Astrocyte of the cerebellum (primary cell): ENCODE measurements at regions not wholly inside any gene's neighbourhood (a gene's known extent, or its start where the extent isn't known, plus 50 kb on each side); places are given as distances from the start of the nearest gene placed in this dataset.
"Not testable (repeated sequence)": the region's sequence is repeated elsewhere in the genome, so short reads cannot be mapped to it uniquely, and the experiment has no call there.

Experiments
- DNase-seq: peaks from one replicate; pipeline ENCODE4 v3.0.0-alpha.2; 2011; ENCODE audit warnings: low read depth
- H3K4me3 ChIP-seq: 2 replicates; pipeline ENCODE4 v1.5.1; 2011; ENCODE audit warnings: mild to moderate bottlenecking, low read depth, low read length, moderate library complexity
- in situ Hi-C: cut with HindIII; loops from 2 replicates; pipeline ENCODE4 v1.10.0; 2017; ENCODE audit warnings: low sequenced_read_pairs
- TF ChIP-seq, protein P1 (sequence below): IDR thresholded peaks from 2 replicates; pipeline ENCODE4 v1.5.1; 2012; ENCODE audit warnings: low read length, low read depth, moderate library complexity, mild to moderate bottlenecking; ENCODE audit errors: missing control alignments

GRCh38 chr10:22467393-22467792 is 122.1 kb downstream of the SPAG6 start:
- not testable (repeated sequence) for H3K4me3 ChIP-seq, DNase-seq
- in situ Hi-C loops = loop anchor here (25.0 kb wide), 1 partner anchor 520 kb away; no protein-coding TSS in a partner anchor

GRCh38 chr10:22468570-22469320 is 123.4 kb downstream of the SPAG6 start:
- in situ Hi-C loops = loop anchor here (25.0 kb wide), 1 partner anchor 519 kb away; no protein-coding TSS in a partner anchor
- H3K4me3 ChIP-seq = no peak overlapping the region
- no peak for DNase-seq
- TF ChIP-seq, protein P1, sequence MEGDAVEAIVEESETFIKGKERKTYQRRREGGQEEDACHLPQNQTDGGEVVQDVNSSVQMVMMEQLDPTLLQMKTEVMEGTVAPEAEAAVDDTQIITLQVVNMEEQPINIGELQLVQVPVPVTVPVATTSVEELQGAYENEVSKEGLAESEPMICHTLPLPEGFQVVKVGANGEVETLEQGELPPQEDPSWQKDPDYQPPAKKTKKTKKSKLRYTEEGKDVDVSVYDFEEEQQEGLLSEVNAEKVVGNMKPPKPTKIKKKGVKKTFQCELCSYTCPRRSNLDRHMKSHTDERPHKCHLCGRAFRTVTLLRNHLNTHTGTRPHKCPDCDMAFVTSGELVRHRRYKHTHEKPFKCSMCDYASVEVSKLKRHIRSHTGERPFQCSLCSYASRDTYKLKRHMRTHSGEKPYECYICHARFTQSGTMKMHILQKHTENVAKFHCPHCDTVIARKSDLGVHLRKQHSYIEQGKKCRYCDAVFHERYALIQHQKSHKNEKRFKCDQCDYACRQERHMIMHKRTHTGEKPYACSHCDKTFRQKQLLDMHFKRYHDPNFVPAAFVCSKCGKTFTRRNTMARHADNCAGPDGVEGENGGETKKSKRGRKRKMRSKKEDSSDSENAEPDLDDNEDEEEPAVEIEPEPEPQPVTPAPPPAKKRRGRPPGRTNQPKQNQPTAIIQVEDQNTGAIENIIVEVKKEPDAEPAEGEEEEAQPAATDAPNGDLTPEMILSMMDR = no peak

GRCh38 chr10:22473044-22473443 is 127.7 kb downstream of the SPAG6 start:
- TF ChIP-seq, protein P1 = no peak
- H3K4me3 ChIP-seq = no peak overlapping the region
- no peak for DNase-seq
- in situ Hi-C loops = loop anchor here (25.0 kb wide), 1 partner anchor 514 kb away; no protein-coding TSS in a partner anchor

- DNase-seq = no peak
- TF ChIP-seq, protein P1 = no peak
- in situ Hi-C loops = loop anchor here (25.0 kb wide), 1 partner anchor 514 kb away; no protein-coding TSS in a partner anchor
- no peak overlapping the region for H3K4me3 ChIP-seq
These were observed 128.2 kb downstream of the SPAG6 start for GRCh38 chr10:22473459-22473858.

DNA sequence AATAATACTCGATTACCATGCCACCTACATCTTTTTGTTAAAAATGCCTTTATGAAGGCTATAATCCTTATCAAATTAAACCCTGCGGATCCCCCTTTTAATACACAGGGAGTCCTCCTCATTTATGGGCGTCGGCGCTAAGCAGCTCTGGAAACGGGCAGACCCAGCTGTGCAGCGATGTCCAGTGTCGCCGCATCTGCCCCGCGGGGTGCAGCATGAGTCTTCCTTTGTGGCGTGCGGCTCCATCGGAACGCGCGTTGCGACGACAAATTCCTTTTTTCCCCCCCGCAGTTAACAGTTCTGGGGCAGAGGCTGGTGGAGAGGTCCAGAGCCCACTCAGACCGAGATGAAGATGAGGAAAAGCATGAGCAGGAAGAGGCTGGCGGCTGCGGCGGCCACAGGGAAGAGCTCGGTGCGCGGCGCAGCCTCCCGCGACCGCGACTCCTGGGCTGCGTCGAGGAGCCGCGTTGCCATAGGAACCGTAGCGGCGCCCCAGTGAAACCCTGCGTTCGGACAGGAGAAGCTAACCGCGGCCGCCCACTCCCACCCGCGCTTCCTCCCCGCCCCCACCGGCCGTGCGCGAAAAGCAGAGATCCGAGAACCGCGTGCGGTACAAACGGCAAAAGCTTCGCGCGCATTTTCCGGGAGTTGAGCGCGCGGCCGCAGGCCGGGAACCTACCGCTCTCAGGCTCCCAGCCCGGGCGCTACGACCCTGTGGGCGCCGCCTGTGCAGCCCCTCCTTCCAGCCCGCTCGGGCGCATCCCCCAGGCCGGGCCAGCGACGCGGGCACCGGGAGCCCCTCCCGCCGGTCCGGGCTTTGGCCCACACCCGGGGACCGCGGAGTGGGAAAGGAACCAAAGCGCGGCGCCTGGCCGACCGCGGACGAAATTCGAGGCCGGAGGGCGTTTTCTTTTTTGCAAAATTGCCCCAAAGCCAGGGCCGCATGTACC is 130.6 kb downstream of the SPAG6 start:
- TF ChIP-seq, protein P1 = no peak
- DNase-seq = no peak
- in situ Hi-C loops = no loop called here
- peak overlapping the region; percentile 40 for H3K4me3 ChIP-seq

DNA sequence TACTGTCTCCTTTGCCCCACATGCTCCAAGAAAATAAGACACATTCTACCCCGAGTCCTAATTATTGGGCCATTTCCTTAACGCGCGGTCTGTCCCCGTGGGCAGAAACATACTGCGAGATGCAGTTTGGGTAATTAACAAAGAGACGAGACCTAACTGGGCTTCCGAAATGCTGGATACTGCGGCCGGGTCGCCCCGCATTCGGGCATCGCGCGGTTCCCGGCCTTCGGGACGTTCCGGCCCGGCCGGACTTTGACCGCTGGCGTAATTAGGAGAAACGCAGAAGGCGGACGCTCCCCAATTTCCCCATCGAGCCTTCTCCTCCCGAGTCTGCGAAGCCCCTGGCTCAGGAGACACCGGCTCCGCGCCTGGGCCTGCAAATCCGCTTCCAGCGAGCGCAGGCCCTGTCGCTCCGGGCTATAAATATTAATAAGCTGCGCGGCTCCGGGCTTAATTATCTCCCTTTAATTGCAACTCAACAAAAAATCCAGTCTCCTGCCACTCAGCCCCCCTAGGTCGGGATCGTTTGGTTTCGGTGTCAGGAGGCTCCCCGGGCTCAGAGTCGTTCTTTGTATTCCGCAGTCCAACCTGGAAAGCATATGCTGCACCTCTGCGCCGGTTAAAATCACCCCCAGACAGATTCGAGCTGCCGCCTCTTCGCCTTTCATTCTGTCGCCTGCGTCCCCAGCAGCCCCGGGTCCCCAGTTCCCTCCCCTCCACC is 131.5 kb downstream of the SPAG6 start:
- in situ Hi-C loops = no loop called here
- TF ChIP-seq, protein P1 = no peak

More for the DNA sequence above, 131.5 kb downstream of the SPAG6 start:
- peak overlapping the region; percentile 40 for H3K4me3 ChIP-seq
- DNase-seq = no peak
